Activated CD8-positive, alpha-beta T cell treated with anti-CD3 and anti-CD28 coated beads, Interleukin-2, amount 10 ng/mL, durations not matched to agents 7 days and 5 days (primary cell): ENCODE measurements at regions not wholly inside any gene's neighbourhood (a gene's known extent, or its start where the extent isn't known, plus 50 kb on each side); places are given as distances from the start of the nearest gene placed in this dataset.
"Not testable (repeated sequence)": the region's sequence is repeated elsewhere in the genome, so short reads cannot be mapped to it uniquely, and the experiment has no call there.

Experiments
- ATAC-seq: fragments of 150-1000 bp; cut with Tn5 transposase; one replicate; pipeline ENCODE4 v1.10.0; 2021; ENCODE audit warnings: moderate library complexity
- CTCF ChIA-PET: fragments of 350-600 bp; sonication (Branson Sonifier 250); formaldehyde crosslinking; loops from one replicate; lab custom pipeline; 2021; ENCODE audit warnings: antibody characterized with exemption; lab: Charles Lee
- POLR2A ChIA-PET: fragments of 350-600 bp; sonication (Branson Sonifier 250); formaldehyde crosslinking; loops from one replicate; lab custom pipeline; 2021; ENCODE audit warnings: antibody characterized with exemption; lab: Charles Lee
- DNase-seq: peaks from one replicate; pipeline ENCODE4 v3.0.0-alpha.2; 2020
- H3K27ac Mint-ChIP-seq: one replicate; pipeline ENCODE4 v1.8.0; 2021; ENCODE audit warnings: mild to moderate bottlenecking, mixed read lengths
- H3K27me3 Mint-ChIP-seq: one replicate; pipeline ENCODE4 v1.8.0; 2021; ENCODE audit warnings: low read depth, mixed read lengths
- H3K36me3 Mint-ChIP-seq: one replicate; pipeline ENCODE4 v1.8.0; 2021; ENCODE audit warnings: low read depth, mixed read lengths
- H3K4me1 Mint-ChIP-seq: one replicate; pipeline ENCODE4 v1.8.0; 2021; ENCODE audit warnings: low read depth, mixed read lengths
- H3K4me3 Mint-ChIP-seq: one replicate; pipeline ENCODE4 v1.8.0; 2021; ENCODE audit warnings: mild to moderate bottlenecking, mixed read lengths
- H3K9me3 Mint-ChIP-seq: one replicate; pipeline ENCODE4 v1.8.0; 2022; ENCODE audit warnings: mixed read lengths; ENCODE audit not compliant: insufficient read depth

DNA sequence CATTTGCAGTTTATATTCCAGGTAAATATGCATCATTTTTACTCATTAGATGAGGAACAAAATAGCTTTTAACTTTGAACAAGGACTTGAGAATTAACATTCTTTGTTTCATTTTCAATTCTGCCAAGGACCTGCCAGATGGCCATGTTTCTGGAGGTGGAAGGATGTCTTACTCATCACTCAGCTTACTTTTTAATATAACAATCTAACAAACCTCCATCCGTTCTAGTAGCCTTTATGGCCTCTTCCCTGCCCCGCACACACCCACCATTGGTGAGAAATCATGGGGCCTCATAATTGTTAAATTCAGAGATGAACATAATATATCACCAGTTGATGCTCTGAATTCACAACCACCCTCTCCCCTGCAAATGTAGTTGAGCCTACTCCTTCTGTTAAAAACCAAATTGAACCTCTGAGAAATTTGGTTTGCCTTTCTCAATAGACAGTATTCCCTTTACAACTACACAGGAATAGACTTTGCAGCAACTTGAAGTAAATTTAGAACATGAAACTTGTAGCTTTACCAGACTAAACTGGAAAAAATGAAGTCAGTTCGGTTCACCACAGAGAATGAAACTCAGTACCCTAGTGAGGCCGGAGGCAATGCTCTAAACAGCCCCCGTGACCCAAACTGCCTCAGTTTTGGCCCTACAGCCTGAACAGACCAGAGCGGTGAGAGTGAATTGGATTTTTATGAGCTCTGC is 50.1 kb upstream of the ACSL4 start:
- Mint-ChIP-seq H3K9me3 (no peaks in the 10 kb centered on the region), H3K27ac (peak overlapping the region; percentile 79), H3K4me1 (peaks cover 9% of the 10 kb centered on the region), H3K36me3 (no peaks in the 10 kb centered on the region), H3K4me3 (peak overlapping the region; percentile 10), H3K27me3 (no peaks in the 10 kb centered on the region)
- DNase-seq (no peak), ATAC-seq (no peak)
- CTCF ChIA-PET = interaction anchor here (0.7 kb wide), 1 partner anchor 70 kb away, joined by 3 read pairs; no protein-coding TSS in a partner anchor
- POLR2A ChIA-PET = interaction anchor here (1.1 kb wide), 1 partner anchor 49 kb away, joined by 3 read pairs; no protein-coding TSS in a partner anchor

DNA sequence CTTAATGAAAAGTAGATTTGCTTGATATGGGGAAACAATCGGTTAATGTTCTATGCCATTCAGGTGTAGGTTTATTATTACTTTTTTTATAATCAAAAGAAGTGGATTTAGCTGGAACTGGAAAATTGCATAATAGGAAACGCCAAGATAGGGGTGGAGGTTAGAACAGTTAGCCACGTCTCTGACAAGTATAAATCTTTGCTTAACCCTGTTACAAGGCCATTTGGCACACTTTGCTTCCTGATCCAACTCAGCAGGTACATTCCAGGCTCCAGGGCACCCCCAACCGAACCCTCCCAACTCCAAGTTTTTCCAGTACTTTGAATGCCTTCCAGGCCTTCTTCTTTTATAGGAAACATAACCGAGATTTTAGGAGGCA is 50.6 kb upstream of the ACSL4 start:
- Mint-ChIP-seq H3K9me3 (no peaks in the 10 kb centered on the region), H3K27ac (no peak overlapping the region), H3K27me3 (no peaks in the 10 kb centered on the region), H3K36me3 (no peaks in the 10 kb centered on the region), H3K4me3 (no peak overlapping the region), H3K4me1 (peaks cover 9% of the 10 kb centered on the region)
- ChIA-PET POLR2A (interaction anchor here (1.1 kb wide), 1 partner anchor 50 kb away, joined by 3 read pairs; no protein-coding TSS in a partner anchor), CTCF (interaction anchor here (1.3 kb wide), 1 partner anchor 73 kb away, joined by 3 read pairs; no protein-coding TSS in a partner anchor)
- DNase-seq (no peak), ATAC-seq (no peak)

- ATAC-seq (no peak), DNase-seq (no peak)
- Mint-ChIP-seq H3K27ac (no peak overlapping the region), H3K4me1 (peaks cover 9% of the 10 kb centered on the region), H3K9me3 (no peaks in the 10 kb centered on the region), H3K27me3 (peaks cover under 1% of the 10 kb centered on the region), H3K36me3 (no peaks in the 10 kb centered on the region), H3K4me3 (no peak overlapping the region)
- CTCF ChIA-PET = interaction anchor here (1.2 to 1.3 kb wide), 2 partner anchors 72 kb away, joined by 3 read pairs; no protein-coding TSS in a partner anchor
- POLR2A ChIA-PET = no interaction called here
Observed at GRCh38 chrX:109785053-109785452, 52.0 kb upstream of the ACSL4 start.

DNA sequence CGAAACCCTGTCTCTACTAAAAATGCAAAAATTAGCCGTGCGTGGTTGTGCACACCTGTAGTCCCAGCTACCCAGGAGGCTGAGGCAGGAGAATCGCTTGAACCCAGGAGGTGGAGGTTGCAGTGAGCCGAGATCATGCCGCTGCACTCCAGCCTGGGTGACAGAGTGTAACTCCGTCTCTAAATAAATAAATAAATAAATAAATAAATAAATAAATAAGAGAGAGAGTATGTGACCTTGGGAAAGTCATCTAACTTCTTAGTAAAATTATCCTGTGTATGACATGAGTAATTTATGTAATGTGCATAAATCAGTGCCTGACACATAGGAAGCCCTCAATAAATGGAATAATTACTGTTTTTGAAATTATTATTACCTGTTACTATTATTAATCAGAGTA is 57.5 kb upstream of the ACSL4 start:
- H3K4me3 Mint-ChIP-seq, H3K27me3 Mint-ChIP-seq, H3K36me3 Mint-ChIP-seq, H3K9me3 Mint-ChIP-seq, DNase-seq, H3K4me1 Mint-ChIP-seq, CTCF ChIA-PET, ATAC-seq, POLR2A ChIA-PET, H3K27ac Mint-ChIP-seq: not testable (repeated sequence)

GRCh38 chrX:109793191-109793590 is 60.1 kb upstream of the ACSL4 start:
- H3K4me1 Mint-ChIP-seq = no peaks in the 10 kb centered on the region
- ATAC-seq (no peak), DNase-seq (no peak)
- ChIA-PET POLR2A (no interaction called here), CTCF (no interaction called here)
- peaks cover 6% of the 10 kb centered on the region for H3K27me3 Mint-ChIP-seq
- H3K9me3 Mint-ChIP-seq = no peaks in the 10 kb centered on the region
- no peak overlapping the region for H3K4me3 Mint-ChIP-seq
- H3K36me3 Mint-ChIP-seq = no peaks in the 10 kb centered on the region
- no peak overlapping the region for H3K27ac Mint-ChIP-seq

GRCh38 chrX:109795682-109796081 is 62.6 kb upstream of the ACSL4 start:
- Mint-ChIP-seq H3K27me3 (peaks cover 4% of the 10 kb centered on the region), H3K27ac (no peak overlapping the region), H3K36me3 (no peaks in the 10 kb centered on the region), H3K9me3 (no peaks in the 10 kb centered on the region), H3K4me3 (no peak overlapping the region), H3K4me1 (no peaks in the 10 kb centered on the region)
- no peak for DNase-seq
- POLR2A ChIA-PET = no interaction called here
- ATAC-seq = no peak
- CTCF ChIA-PET = no interaction called here

DNA sequence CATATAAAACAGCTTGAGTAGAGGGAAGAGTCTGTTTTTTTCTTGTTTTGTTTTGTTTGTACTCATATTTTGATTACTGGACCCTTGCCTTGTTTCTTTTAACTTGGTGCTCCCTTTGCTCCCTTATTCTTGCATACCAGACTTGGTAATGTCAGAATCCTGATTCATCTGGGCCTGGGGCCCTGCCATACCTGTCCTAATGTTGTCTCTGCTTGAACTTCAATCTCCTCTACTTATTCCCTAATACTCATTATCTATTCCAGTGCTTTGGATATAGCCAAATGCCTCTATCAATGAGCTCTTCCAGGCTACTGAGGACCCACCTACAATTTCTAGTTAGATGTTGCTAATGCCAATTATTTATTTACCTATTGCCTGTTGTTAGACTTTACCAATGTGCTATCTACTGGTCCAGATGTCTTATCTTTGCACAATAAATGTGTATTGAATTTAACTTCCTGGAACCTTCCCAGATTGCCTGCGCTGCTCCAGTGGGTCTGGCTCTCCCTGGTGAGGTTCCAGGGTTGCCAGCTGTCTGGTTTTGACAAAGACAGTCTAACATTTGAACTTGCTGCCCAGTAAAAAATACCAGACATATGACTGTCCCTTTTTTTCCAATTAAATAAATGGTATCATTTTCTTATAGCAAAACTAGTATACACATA is 64.4 kb upstream of the ACSL4 start:
- Mint-ChIP-seq H3K4me1 (no peaks in the 10 kb centered on the region), H3K27me3 (peaks cover 2% of the 10 kb centered on the region), H3K36me3 (no peaks in the 10 kb centered on the region), H3K27ac (no peak overlapping the region), H3K9me3 (no peaks in the 10 kb centered on the region), H3K4me3 (no peak overlapping the region)
- ATAC-seq (no peak), DNase-seq (no peak)
- ChIA-PET POLR2A (no interaction called here), CTCF (no interaction called here)

- no peak for ATAC-seq
- peaks cover 3% of the 10 kb centered on the region for H3K27me3 Mint-ChIP-seq
- no peaks in the 10 kb centered on the region for H3K4me1 Mint-ChIP-seq
- no peak overlapping the region for H3K4me3 Mint-ChIP-seq
- no peak overlapping the region for H3K27ac Mint-ChIP-seq
- POLR2A ChIA-PET = no interaction called here
- no peaks in the 10 kb centered on the region for H3K36me3 Mint-ChIP-seq
- CTCF ChIA-PET = no interaction called here
- no peaks in the 10 kb centered on the region for H3K9me3 Mint-ChIP-seq
- no peak for DNase-seq
Observed at GRCh38 chrX:109812236-109812635, 79.2 kb upstream of the ACSL4 start.

- CTCF ChIA-PET = no interaction called here
Observed at GRCh38 chrX:109813236-109813635, 80.2 kb upstream of the ACSL4 start.

DNA sequence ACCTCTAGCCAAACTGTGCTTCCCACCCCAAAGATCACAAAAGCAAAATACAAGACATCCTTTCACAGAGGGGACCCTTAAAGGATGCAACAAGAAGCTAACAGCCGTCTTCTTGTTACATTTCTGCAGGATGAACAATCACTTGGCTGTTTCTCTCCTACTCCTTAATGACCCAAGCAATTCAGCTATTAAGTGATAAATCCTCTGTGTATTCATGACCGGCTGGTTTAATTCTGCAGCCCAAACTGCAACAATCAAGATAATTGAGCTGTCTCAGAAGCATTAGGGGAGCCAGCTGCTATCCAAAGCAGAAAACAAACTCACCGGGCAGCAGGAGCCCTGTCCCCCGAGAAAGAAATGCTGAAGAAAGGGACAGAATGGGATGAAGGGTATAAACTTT is 85.9 kb upstream of the ACSL4 start:
- Mint-ChIP-seq H3K9me3 (no peaks in the 10 kb centered on the region), H3K36me3 (no peaks in the 10 kb centered on the region), H3K27ac (no peak overlapping the region), H3K27me3 (peaks cover 3% of the 10 kb centered on the region), H3K4me3 (no peak overlapping the region), H3K4me1 (no peaks in the 10 kb centered on the region)
- POLR2A ChIA-PET = no interaction called here
- CTCF ChIA-PET = interaction anchor here (2.1 kb wide), 1 partner anchor 106 kb away, joined by 6 read pairs; no protein-coding TSS in a partner anchor
- ATAC-seq = no peak
- no peak for DNase-seq

More at GRCh38 chrX:109813236-109813635, 80.2 kb upstream of the ACSL4 start:
- POLR2A ChIA-PET = no interaction called here
- ATAC-seq (no peak), DNase-seq (no peak)
- Mint-ChIP-seq H3K9me3 (no peaks in the 10 kb centered on the region), H3K27ac (no peak overlapping the region), H3K27me3 (peaks cover 3% of the 10 kb centered on the region), H3K4me1 (no peaks in the 10 kb centered on the region), H3K36me3 (no peaks in the 10 kb centered on the region), H3K4me3 (no peak overlapping the region)

- POLR2A ChIA-PET = no interaction called here
- ATAC-seq = no peak
- CTCF ChIA-PET = no interaction called here
Observed at GRCh38 chrX:109822861-109823260, 89.8 kb upstream of the ACSL4 start.

GRCh38 chrX:109826954-109827708 is 94.1 kb upstream of the ACSL4 start:
- Mint-ChIP-seq H3K9me3 (no peaks in the 10 kb centered on the region), H3K27me3 (no peaks in the 10 kb centered on the region), H3K27ac (no peak overlapping the region), H3K36me3 (no peaks in the 10 kb centered on the region), H3K4me3 (no peak overlapping the region), H3K4me1 (no peaks in the 10 kb centered on the region)
- DNase-seq (no peak), ATAC-seq (no peak)
- ChIA-PET CTCF (no interaction called here), POLR2A (interaction anchor here (0.5 kb wide), 1 partner anchor 101 kb away, joined by 3 read pairs; no protein-coding TSS in a partner anchor)

More at GRCh38 chrX:109822861-109823260, 89.8 kb upstream of the ACSL4 start:
- H3K9me3 Mint-ChIP-seq = no peaks in the 10 kb centered on the region
- no peak for DNase-seq
- no peaks in the 10 kb centered on the region for H3K36me3 Mint-ChIP-seq
- H3K27ac Mint-ChIP-seq = no peak overlapping the region
- H3K4me1 Mint-ChIP-seq = no peaks in the 10 kb centered on the region
- no peaks in the 10 kb centered on the region for H3K27me3 Mint-ChIP-seq
- H3K4me3 Mint-ChIP-seq = no peak overlapping the region
